ENCODE measurements at regions not wholly inside any gene's neighbourhood (a gene's known extent, or its start where the extent isn't known, plus 50 kb on each side); places are given as distances from the start of the nearest gene placed in this dataset.

GRCh38 chr11:134666273-134667174 lies 254.5 kb upstream of the B3GAT1 start:
- TF ChIP-seq CTCF (IDR thresholded peaks at IDR 0.05), result no peak
- no peak for TF ChIP-seq POLR2A (IDR thresholded peaks at IDR 0.05)

Data from right lobe of liver (tissue), 4 donors.